Activated T-helper 9 cell treated with anti-CD3 and anti-CD28 coated beads, Interleukin-2, amount 50 U/mL, for 16 hours (primary cell): ENCODE measurements at regions not wholly inside any gene's neighbourhood (a gene's known extent, or its start where the extent isn't known, plus 50 kb on each side); places are given as distances from the start of the nearest gene placed in this dataset.
"Not testable (repeated sequence)": the region's sequence is repeated elsewhere in the genome, so short reads cannot be mapped to it uniquely, and the experiment has no call there.

Source experiments
- DNase-seq: peaks from one replicate; pipeline ENCODE4 v3.0.0-alpha.2; 2020; ENCODE audit warnings: low read depth

DNA sequence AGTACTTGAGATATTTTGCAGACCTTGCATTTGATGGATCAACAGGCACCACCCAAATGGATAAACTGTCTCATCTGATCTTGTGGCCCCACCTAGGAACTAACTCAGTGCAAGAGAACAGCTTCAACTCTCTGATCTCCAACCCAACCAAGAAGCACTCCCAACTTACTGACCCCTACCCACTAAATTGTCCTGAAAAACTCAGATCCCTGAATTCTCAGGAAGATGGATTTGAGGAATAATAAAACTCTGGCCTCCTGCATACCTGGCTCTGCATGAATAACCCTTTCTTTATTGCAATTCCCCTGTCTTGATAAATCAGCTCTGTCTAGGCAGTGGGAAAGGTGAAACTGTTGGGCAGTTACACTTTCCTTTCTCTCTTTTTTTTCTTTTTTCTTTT, 247.9 kb downstream of the ZPLD1 start:
- no peak for DNase-seq

DNA sequence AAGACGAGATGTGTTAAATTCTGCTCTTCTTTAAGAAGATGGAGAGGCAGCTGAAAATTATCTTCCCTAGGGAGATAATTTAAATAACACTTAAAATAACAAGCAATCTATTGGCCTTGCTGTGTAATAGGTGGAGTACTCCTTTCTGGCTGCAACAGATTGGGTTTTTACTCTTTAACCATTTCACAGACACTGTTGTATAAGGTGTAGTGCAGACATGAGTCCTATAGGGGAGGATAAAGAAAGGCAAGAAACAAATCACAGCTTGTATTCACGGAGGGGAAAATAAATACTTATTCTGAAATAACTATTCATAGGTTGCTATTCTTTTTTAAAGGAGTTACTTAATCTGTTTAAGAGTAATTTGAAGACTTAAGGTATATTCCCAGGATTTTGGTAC, 252.0 kb downstream of the ZPLD1 start:
- no peak for DNase-seq

GRCh38 chr3:102687851-102688555, 253.2 kb downstream of the ZPLD1 start:
- DNase-seq: no peak

DNA sequence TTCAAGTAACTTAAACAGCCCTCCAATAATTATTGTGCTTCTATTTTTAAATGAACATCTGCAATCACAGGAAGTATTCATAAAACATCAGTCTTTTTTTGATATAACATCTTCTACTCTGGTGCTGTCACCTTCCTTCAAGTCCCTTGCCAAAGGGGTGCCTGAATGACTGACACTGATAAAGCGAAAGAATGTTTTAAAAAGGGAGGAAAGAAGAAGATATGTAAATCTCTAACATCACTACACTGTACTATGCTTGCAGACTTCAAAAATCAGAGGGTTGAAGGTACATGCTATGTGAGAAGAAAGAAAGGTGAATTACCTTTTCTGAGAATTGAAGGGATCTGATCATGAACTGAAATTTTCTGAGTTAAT, 253.7 kb downstream of the ZPLD1 start:
- no peak for DNase-seq

GRCh38 chr3:102691507-102691906, 256.7 kb downstream of the ZPLD1 start:
- no peak for DNase-seq

DNA sequence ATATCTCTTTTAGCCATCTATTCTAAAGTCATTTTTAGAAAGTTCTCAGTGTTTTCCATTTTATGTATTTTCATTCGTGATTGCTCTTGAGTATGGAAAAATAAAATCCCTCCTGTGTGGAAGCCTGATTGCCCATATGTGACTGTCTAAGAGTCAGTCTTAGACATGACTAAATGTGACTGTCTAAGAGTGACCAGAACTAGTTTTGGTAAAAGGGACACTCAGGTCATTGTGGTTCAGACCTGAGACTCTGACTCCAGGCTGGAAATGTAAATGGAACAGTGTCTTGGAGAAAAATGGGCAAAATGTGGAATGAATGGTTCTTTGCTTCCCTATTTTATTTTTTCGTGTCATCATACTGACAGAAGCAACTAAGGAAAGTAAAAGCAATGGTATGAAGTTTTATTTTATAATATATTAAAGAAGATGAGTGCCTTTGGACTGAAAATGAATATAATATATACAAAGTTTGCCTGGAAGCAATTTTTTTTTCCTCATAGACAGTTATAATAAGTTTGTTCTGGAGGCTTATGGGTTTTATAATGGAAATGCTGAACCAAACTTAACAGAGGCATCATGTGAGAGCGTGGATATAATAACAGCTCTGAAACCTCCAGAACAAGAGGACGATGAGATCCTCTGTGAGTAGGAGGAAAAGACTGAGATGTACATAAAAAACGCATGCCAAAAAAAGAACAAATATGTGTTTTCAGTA, 264.4 kb downstream of the ZPLD1 start:
- no peak for DNase-seq

- no peak for DNase-seq
Measured at GRCh38 chr3:102699819-102700140, 265.0 kb downstream of the ZPLD1 start.

DNA sequence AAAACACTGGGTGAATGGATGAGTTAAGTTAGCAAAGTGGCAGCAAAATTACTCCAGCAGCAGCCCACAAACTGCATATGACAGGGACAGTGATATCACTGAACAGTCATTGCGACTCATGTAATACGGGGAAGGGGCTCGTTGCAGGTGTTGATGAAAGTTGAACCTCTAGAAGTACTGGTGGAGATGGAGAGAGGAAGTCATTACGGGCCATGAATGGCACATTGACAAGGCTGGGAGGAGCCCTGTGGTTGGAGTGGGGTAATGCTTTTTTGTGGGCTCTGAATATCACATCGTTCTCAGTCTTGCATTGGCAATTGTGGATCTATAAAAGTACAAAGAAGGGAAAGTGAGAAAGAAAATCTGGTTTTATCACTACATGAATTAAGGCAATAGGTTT, 278.1 kb downstream of the ZPLD1 start:
- no peak for DNase-seq

GRCh38 chr3:102714567-102714966, 279.8 kb downstream of the ZPLD1 start:
- no peak for DNase-seq

DNA sequence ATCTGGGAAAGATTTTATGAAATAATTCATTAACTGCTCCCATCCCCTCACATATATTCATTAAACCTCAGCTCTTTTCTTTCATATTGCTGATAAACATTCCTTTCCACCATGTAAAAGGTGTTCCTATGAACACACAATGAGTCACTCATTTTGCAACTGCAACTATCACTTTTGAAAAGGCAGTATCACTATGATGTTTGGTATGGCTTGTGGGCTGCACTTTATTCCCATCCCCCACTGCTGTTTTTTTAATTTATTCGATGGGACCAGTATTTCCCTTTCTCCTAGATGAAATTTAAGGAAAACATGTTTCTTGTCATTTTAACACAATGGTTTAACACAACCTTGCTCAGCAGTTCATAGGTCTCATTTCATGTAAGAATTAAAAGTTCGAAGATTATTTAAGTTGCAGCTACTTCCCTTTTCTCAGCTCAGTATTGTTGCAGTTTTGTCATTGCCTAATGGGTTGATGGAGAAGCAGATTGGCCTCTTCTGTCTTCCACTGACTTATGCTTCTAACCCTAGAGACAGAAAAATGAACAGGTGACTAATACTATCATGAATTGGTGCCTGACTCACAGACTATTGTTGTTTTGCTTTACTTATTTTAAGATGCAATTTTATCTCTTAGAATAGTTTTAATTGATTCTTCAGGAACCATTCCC, 280.3 kb downstream of the ZPLD1 start:
- no peak for DNase-seq

- no peak for DNase-seq
Measured at GRCh38 chr3:102718651-102719050, 283.8 kb downstream of the ZPLD1 start.

- no peak for DNase-seq
Measured at GRCh38 chr3:102722317-102722716, 287.5 kb downstream of the ZPLD1 start.

DNA sequence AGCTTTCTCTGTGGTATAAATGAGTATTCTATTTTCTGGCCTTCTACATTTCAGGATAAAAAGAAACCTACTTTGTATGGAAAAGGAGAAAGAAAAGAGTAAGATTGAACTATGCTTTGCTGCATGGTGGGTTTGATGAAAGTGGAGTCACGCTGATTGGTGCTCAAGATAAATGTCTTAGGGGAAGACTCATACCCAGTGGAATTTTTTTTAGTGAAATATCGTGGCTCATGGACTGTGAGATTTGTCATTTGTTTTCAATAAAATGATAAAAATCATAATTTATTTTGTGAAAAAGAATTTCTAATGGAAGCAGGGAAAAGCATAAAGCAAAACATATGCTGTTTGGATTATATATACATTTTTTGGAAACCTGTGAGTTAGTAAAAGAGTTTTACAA, 292.5 kb downstream of the ZPLD1 start:
- no peak for DNase-seq

DNA sequence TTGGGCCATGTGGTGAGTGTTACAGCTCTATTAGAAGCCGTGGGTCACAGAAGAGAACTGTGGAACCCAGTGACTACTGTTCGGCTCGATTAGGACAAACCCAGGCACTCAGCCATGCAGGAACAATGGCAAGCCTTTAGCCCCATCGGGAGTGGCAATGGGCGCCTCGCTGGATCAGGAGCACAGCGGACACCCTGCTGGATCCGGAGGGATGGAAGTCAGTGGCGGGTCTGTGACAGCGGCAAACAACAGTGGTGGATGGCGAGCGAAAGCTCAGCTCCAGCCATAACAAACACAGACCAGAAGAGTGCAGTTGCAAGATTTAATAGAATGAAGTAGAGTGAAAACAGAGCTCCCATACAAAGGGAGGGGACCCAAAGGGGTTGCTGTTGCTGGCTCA, 297.8 kb downstream of the ZPLD1 start:
- DNase-seq: not testable (repeated sequence)

DNA sequence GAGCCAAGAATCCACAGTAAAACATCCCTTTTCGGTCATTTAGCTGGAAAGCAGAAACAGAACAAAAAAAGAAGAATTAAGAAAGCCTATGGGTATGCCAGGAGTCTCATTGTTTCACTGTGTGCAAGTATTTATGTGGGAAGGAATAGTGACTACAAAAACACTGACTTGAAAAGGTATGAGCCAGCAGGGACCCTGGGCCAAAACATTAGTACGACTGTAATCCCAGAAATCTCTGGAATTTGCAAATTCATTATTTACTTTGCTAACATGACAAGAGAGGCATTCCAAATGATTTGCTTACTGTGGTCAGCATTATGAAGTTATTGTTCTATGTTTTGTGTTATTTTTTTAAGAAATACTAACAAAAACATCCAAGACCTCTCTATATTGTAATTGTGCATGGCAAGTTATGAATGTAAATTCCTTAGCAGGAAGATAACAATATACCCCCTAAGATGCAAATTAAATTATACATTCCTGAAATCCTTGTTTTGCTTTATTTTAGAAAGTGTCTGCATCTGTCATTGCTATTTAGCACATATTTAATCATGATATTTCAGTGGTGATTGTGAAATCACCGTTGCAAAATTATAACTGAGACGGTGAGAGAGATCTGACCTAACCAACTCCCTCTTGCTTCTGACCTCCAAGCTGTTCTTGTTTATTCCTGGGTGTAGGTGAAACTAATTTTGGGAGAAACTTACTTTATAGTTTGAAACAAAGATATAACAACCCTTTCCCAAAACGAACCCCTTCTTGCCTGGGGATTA, 299.2 kb downstream of the ZPLD1 start:
- DNase-seq: no peak

GRCh38 chr3:102735311-102735710, 300.5 kb downstream of the ZPLD1 start:
- DNase-seq: no peak

DNA sequence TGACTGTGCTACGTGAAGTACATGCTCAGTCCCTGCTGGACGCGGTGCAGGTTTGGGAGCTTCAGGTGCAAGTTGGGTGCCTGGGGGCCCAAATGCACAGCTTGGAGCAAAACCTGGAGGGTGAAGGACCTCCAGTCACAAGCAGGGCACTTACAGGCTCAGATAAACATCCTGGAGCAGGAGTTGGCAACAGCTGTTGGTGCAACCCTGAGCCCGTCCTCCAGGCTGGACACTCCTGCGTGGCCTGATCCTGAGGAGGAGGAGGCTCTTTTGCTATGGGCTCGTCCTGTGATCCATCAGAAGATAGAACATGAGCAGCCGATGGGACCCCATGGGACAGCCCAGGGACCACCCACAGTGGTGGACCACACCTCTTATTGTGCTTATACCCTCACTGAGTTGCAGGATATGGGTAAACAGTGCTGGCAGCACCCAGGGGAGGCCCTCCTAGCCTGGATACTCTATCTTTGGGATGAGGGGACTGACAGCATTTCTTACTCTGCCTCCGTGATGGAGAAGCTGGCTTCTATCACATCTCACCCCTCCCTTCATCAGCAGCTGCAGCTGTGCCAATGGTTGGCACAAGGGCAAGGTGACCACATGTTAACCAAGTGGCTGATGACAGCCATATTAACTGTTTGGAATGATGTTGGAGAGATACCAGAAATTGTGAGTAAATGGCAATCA, 301.6 kb downstream of the ZPLD1 start:
- no peak for DNase-seq

GRCh38 chr3:102736975-102737304, 302.1 kb downstream of the ZPLD1 start:
- DNase-seq: no peak

DNA sequence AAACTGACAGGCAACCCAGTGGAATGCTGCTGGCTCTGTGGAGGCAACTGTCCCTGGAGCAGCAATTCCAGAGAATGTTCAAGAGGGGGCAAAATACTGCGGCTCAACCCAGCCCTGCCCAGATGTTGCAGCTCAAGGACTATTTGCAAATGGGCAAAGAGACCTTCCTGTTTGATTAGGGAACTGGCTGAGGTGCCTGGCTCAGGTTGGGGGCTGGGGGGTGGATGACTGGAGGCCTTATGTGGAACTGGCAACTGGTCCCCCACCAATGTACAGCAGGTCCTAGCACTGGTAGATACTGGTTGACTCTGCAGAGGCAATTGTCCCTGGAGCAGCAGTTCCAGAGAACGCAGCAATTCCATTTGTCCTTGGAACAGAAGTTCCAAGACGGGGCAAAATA, 302.5 kb downstream of the ZPLD1 start:
- no peak for DNase-seq

DNA sequence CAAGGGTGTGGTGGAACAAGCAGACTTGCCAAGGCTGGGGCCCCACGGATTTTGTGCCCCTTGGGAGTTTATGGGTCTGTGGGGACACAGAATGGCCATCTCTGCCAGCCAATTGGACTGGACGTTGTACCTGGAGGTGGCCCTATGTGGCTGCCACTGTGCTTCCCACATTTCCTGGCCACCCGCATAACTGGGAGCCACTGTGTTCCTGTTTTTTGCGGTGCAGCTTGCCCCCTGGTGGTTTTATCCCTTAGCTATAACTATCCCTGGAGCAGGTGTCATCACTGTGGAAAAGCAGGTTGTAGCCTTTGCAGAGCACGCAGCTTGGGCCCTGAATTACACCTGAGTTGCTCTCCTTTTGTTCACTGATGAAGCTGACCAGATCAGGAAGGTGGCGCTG, 306.3 kb downstream of the ZPLD1 start:
- no peak for DNase-seq

- no peak for DNase-seq
Measured at GRCh38 chr3:102741694-102742093, 306.9 kb downstream of the ZPLD1 start.

- DNase-seq: no peak
Measured at GRCh38 chr3:102745881-102746280, 311.1 kb downstream of the ZPLD1 start.
